RKO (cell line): ENCODE measurements at regions not wholly inside any gene's neighbourhood (a gene's known extent, or its start where the extent isn't known, plus 50 kb on each side); places are given as distances from the start of the nearest gene placed in this dataset.
"Not testable (repeated sequence)": the region's sequence is repeated elsewhere in the genome, so short reads cannot be mapped to it uniquely, and the experiment has no call there.

Source experiments
- DNase-seq: peaks from one replicate; pipeline ENCODE4 v3.0.0-alpha.2; 2016; ENCODE audit warnings: low spot score

- no peak for DNase-seq
These were observed 77.5 kb upstream of the KRAS start for GRCh38 chr12:25328072-25328712.

DNA sequence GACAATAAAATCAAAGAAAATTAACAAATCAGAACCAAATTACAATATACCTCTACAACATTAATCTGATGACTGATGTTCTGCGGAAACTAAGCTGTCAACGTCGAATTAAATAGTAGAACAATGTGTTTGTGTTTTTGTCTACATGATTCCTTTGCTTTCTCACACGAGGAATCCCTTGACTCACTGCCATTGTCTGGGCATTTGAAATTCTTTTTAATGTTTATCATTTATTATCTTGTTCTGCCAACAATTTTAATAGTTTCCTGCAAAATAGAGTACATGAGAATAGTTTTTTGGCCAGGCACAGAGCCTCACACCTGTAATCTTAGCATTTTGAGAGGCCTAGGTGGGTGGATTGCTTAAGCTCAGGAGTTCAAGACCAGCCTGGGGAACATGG is 76.6 kb upstream of the KRAS start:
- no peak for DNase-seq

DNA sequence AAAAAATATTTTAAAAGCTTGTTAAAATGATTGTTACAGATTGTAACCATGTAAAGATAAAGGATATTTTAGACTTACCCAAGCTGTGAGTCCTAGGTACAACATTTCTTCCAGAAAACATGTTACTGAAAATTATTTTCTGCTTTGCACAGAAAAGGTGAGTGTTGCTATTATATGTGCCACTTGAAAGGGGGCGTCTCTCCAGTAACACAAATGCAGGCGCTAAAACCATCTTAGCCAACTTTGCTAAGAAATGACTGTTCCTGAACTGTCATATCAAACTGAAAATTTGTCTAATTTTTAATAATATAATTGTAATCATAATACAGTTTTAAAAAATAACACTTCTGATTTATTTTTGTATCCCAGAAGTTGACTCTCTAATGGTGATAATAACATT is 75.6 kb upstream of the KRAS start:
- no peak for DNase-seq

DNA sequence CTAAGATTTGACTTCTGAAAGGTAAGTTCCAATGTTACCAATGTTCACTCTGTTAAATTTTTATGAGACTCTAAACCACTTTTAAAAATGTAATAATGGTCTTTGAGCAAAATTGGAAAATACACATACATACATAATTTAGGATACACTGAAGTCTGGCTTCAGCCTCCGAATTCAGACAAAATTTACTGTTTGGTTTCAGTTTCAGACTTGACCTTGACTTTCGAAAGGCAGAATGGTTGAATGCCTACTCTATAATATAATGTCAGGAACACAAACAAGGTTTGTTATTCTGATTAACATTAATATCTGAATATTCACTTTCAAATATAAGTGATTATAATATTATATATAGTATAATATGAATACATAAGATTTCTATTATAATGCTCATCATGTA is 74.1 kb upstream of the KRAS start:
- no peak for DNase-seq

GRCh38 chr12:25323581-25323982 is 72.9 kb upstream of the KRAS start:
- no peak for DNase-seq

DNA sequence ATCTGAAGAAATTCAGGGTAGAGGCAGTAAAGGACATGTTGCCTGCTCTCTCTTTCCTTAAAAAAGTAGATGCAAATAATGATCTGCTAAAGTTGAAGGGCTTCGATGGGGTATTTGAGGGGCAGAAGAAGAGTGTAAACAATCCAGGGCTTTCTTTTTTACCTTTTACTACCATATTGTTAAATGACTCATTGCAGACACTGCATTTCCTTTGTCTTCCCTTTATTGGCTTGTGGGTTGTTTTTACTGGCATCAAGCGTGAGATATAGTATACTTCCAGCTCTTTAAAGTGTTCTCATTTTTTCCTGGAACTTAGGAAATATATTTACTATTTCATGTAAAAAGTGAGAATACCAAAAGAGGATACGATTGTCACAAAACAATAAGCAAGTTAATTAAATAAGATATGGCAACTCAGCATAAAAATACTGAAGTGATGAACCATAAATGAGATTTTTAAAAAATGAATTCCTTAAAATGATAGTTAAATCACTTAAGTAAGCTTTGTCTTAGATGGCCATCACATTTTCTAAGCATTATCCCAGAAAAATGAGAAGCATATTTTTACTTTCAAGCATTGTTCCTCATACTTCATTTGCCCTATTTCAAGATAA is 72.3 kb upstream of the KRAS start:
- DNase-seq = no peak

GRCh38 chr12:25322351-25322750 is 71.6 kb upstream of the KRAS start:
- no peak for DNase-seq

DNA sequence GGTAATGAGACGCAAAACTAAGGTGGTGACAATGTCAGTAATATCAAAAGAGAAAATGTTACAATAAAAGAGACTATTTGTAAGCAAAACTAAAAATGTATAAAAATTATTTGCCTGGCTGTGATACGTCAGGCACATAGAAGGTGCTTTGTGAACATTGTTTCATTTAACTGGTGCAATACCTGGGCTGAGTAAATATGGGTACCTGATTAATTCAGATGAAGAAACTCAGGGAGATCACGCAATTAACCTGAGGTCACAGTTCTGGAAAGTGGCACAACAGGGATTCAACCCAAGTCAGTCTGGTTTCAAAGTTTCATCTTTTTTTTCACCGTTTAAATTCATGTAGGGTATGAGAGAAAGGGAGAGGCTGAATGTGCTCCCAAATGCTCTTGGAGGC is 71.0 kb upstream of the KRAS start:
- DNase-seq = no peak

- no peak for DNase-seq
These were observed 69.6 kb upstream of the KRAS start for GRCh38 chr12:25320123-25321006.

DNA sequence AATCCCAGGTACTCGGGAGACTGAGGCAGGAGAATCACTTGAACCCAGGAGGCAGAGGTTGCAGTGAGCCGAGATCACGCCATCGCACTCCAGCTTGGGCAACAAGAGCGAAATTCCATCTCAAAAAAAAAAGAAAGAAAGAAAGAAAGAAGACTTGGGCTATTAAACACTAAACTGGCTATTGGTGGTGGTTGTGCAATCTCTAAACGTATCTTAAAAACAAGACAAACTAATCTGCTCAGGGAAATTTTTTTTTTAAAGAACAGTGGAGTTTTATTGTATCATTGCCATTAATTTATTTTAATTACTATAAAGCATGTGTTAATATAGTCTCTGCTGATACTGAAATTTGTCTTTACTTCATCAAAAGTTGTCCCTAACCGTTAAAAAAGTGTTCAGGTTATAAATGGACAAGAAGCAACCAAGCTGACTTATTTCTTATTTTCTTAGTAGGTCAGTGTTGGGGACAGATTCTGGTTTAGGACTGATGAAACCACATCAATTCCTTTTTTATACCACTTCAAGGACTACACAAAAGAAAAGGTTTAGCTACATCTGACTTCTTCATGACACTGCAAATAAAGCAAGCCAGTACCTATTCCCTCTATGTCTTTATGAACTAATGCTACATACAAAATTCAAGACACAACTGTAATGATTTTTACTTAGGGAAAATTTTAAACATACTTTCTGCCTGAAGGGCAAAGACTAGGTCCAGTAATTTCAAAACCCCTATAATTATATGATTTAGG is 68.7 kb upstream of the KRAS start:
- no peak for DNase-seq

DNA sequence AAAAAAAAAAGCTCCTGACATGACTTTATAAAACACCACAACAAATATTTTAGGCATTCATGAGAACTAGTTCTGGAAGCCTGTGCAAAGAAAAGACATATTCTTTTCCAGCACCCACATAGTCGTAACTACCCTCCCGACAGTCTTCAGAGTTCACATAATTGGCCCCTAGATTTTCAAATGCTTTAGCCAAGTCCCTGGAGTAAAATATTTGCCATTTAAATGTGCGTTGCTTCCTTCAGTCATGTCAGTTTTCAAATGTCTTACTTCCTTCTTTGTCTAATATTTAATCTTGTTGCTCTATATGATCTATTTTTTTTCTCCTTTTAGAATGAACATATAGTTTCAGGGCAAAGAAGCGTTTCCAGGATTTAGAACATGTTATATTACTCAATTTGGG is 66.8 kb upstream of the KRAS start:
- no peak for DNase-seq

DNA sequence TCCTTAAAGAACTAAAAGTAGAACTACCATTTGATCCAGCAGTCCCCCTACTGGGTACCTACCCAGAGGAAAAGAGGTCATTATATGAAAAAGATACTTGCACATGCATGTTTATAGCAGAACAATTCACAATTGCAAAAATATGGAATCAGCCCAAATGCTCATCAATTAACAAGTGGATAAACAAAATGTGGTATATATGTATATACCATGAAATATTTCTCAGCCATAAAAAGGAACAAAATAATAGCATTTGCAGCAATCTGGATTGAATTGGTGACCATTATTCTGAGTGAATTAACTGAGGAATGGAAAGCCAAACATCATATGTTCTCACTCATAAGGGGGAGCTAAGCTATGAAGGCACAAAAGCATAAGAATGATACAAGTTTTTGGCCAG is 64.7 kb upstream of the KRAS start:
- no peak for DNase-seq

- DNase-seq = not testable (repeated sequence)
These were observed 62.7 kb upstream of the KRAS start for GRCh38 chr12:25313266-25313990.

- DNase-seq = no peak
These were observed 60.8 kb upstream of the KRAS start for GRCh38 chr12:25311506-25311905.

GRCh38 chr12:25310071-25310470 is 59.3 kb upstream of the KRAS start:
- DNase-seq = not testable (repeated sequence)

DNA sequence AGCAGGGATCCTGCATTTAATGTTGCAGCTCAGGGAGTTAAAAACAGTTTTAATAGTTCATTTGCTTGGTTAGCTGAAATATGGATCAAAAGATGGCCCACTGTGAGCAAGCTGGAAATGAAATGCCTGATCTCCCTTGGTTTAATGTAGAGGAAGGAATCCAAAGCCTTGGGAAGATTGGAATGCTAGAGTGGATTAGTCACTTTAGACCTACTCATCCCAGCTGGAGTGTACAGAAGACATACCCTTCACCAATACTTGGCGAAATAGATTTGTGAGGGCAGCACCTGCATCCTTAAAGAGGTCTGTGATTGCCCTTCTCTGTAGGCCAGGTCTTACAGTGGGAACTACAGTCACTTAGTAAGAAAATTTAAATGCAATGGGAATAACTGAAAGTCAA is 58.0 kb upstream of the KRAS start:
- DNase-seq = no peak

GRCh38 chr12:25307818-25308217 is 57.1 kb upstream of the KRAS start:
- DNase-seq = no peak

- no peak for DNase-seq
These were observed 51.1 kb upstream of the KRAS start for GRCh38 chr12:25301798-25302197.
